NCI-H2029 treated with DMSO at 0.1 percent for 48 hours (cell line): ENCODE measurements at regions not wholly inside any gene's neighbourhood (a gene's known extent, or its start where the extent isn't known, plus 50 kb on each side); places are given as distances from the start of the nearest gene placed in this dataset.
"Not testable (repeated sequence)": the region's sequence is repeated elsewhere in the genome, so short reads cannot be mapped to it uniquely, and the experiment has no call there.

Experiments
- DNase-seq: peaks from one replicate; lab custom pipeline; 2025; lab: John Stamatoyannopoulos, UW

GRCh38 chrX:115402299-115402698, 112.8 kb downstream of the LUZP4 start:
- DNase-seq = no peak

GRCh38 chrX:115408771-115409400, 119.4 kb downstream of the LUZP4 start:
- DNase-seq = no peak

GRCh38 chrX:115409551-115409950, 120.0 kb downstream of the LUZP4 start:
- DNase-seq = no peak

GRCh38 chrX:115410731-115411428, 121.4 kb downstream of the LUZP4 start:
- no peak for DNase-seq

- DNase-seq = no peak
These were observed 123.8 kb downstream of the LUZP4 start for GRCh38 chrX:115413246-115413878.

GRCh38 chrX:115419069-115419468, 129.6 kb downstream of the LUZP4 start:
- no peak for DNase-seq

GRCh38 chrX:115423086-115423485, 133.6 kb downstream of the LUZP4 start:
- DNase-seq = no peak

GRCh38 chrX:115425359-115425758, 135.6 kb upstream of the PLS3 start:
- DNase-seq = no peak

GRCh38 chrX:115427861-115428410, 133.0 kb upstream of the PLS3 start:
- DNase-seq = no peak

GRCh38 chrX:115434834-115435233, 126.1 kb upstream of the PLS3 start:
- not testable (repeated sequence) for DNase-seq

- DNase-seq = no peak
These were observed 123.0 kb upstream of the PLS3 start for GRCh38 chrX:115437841-115438595.

GRCh38 chrX:115448146-115448545, 112.8 kb upstream of the PLS3 start:
- no peak for DNase-seq

- no peak for DNase-seq
These were observed 111.2 kb upstream of the PLS3 start for GRCh38 chrX:115449742-115450141.

- DNase-seq = no peak
These were observed 108.7 kb upstream of the PLS3 start for GRCh38 chrX:115452251-115452650.

GRCh38 chrX:115459883-115460880, 100.8 kb upstream of the PLS3 start:
- DNase-seq = no peak

GRCh38 chrX:115462406-115462805, 98.6 kb upstream of the PLS3 start:
- DNase-seq = no peak

- DNase-seq = no peak
These were observed 93.0 kb upstream of the PLS3 start for GRCh38 chrX:115467961-115468360.

GRCh38 chrX:115472131-115472530, 88.8 kb upstream of the PLS3 start:
- DNase-seq = no peak

- DNase-seq = no peak
These were observed 74.5 kb upstream of the PLS3 start for GRCh38 chrX:115486510-115486909.

GRCh38 chrX:115487608-115488007, 73.4 kb upstream of the PLS3 start:
- DNase-seq = no peak

- peak; percentile 8 for DNase-seq
These were observed 70.2 kb upstream of the PLS3 start for GRCh38 chrX:115490814-115491213.
